H1 (cell line): ENCODE measurements at regions not wholly inside any gene's neighbourhood (a gene's known extent, or its start where the extent isn't known, plus 50 kb on each side); places are given as distances from the start of the nearest gene placed in this dataset.

Experiments
- BRCA1 ChIP-seq: IDR thresholded peaks from 2 replicates; pipeline ENCODE4 v1.6.1; 2012; ENCODE audit warnings: low read depth, low read length, improper control_type of control experiment
- CBX5 ChIP-seq: fragments of 300-800, 300-1000 bp; sonication (generic); IDR thresholded peaks from 2 replicates; pipeline ENCODE4 v1.7.1; 2016; ENCODE audit warnings: antibody characterized with exemption, low read length, low read depth
- CTCF ChIP-seq, 3 experiments: IDR thresholded peaks; 1 replicate in 2 of 3; 2 replicates in 1 of 3; pipeline versions ENCODE4 v1.5.1 to v1.6.1; 2011; ENCODE audit warnings: low read length in 3 of 3, mild to moderate bottlenecking in 3 of 3, inconsistent platforms in 2 of 3, low read depth in 1 of 3, moderate library complexity in 1 of 3; ENCODE audit not compliant: insufficient read depth in 1 of 3; ENCODE audit errors: control extremely low read depth in 1 of 3
- EP300 ChIP-seq, 2 experiments: IDR thresholded peaks; 1 replicate in 1 of 2; 2 replicates in 1 of 2; pipeline ENCODE4 v1.6.1; 2011 to 2012; ENCODE audit warnings: low read depth in 2 of 2, low read length in 2 of 2, mild to moderate bottlenecking in 2 of 2, borderline replicate concordance in 1 of 2, inconsistent platforms in 1 of 2, moderate library complexity in 1 of 2
- GABPA ChIP-seq: IDR thresholded peaks from 2 replicates; pipeline ENCODE4 v1.6.1; 2011; ENCODE audit warnings: mild to moderate bottlenecking, low read length, moderate library complexity, borderline replicate concordance; ENCODE audit not compliant: insufficient read depth
- JUN ChIP-seq: IDR thresholded peaks from 2 replicates; pipeline ENCODE4 v1.6.1; 2011; ENCODE audit warnings: low read depth, mild to moderate bottlenecking, improper control_type of control experiment, low read length
- JUND ChIP-seq: IDR thresholded peaks from 2 replicates; pipeline ENCODE4 v1.6.1; 2011; ENCODE audit warnings: mild to moderate bottlenecking, improper control_type of control experiment, low read length
- MAX ChIP-seq: IDR thresholded peaks from 2 replicates; pipeline ENCODE4 v1.6.1; 2012; ENCODE audit warnings: inconsistent platforms
- POLR2A ChIP-seq, 2 experiments: IDR thresholded peaks; 1 replicate in 1 of 2; 2 replicates in 1 of 2; pipeline ENCODE4 v1.6.1; 2011; ENCODE audit warnings: low read depth in 2 of 2, low read length in 2 of 2, mild to moderate bottlenecking in 2 of 2; ENCODE audit errors: control extremely low read depth in 1 of 2
- RNF2 ChIP-seq: fragments of 200-900, 300-1000 bp; sonication (generic); IDR thresholded peaks from 2 replicates; pipeline ENCODE4 v1.7.1; 2016; ENCODE audit warnings: borderline replicate concordance, low read depth, mild to moderate bottlenecking, antibody characterized with exemption, low read length; ENCODE audit not compliant: poor library complexity, severe bottlenecking; ENCODE audit errors: missing control alignments
- SUZ12 ChIP-seq: fragments of 200-600 bp; sonication (generic); IDR thresholded peaks from 2 replicates; pipeline ENCODE4 v1.6.1; 2012; ENCODE audit warnings: mild to moderate bottlenecking, inconsistent platforms, low read length, moderate library complexity, mixed read lengths
- TAF1 ChIP-seq: IDR thresholded peaks from 2 replicates; pipeline ENCODE4 v1.6.1; 2011; ENCODE audit warnings: mild to moderate bottlenecking, low read depth, low read length
- ZNF274 ChIP-seq: IDR thresholded peaks from 2 replicates; pipeline ENCODE4 v1.7.0; 2012; ENCODE audit warnings: low read length, borderline replicate concordance; ENCODE audit errors: extremely low read depth

DNA sequence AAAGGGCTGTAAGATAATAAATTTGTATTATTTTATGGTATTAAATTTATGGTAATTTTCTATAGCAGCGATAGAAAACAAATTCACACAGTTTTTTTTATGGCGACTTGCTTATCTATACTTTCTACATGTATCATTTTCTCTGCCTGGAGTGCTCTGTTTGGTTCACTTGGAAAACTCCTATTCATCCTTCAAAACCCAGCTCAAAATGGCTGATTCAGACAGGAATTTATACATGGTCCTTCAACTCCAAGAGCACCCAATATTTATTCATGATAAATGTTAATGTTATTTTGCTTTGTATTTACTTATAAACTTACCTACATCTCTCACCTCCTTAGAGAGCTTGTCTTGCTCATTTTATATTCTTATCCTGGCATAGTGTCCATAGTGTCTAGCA, 55.6 kb upstream of the SSX2IP start:
- TF ChIP-seq CTCF (IDR thresholded peaks at IDR 0.05; ENCODE audit: control extremely low read depth in 1 of 3, insufficient read depth in 1 of 3, low read depth in 1 of 3, low read length in 3 of 3) (no peak), GABPA (no peak), JUN (no peak), JUND (no peak), SUZ12 (no peak), POLR2A (IDR thresholded peaks at IDR 0.05; ENCODE audit: control extremely low read depth in 1 of 2, low read depth in 2 of 2, low read length in 2 of 2) (no peak), TAF1 (no peak), BRCA1 (no peak), MAX (no peak), ZNF274 (no peak), EP300 (IDR thresholded peaks at IDR 0.05; ENCODE audit: borderline replicate concordance in 1 of 2, low read depth in 2 of 2, low read length in 2 of 2) (no peak), RNF2 (no peak), CBX5 (no peak)
